ENCODE measurements at regions not wholly inside any gene's neighbourhood (a gene's known extent, or its start where the extent isn't known, plus 50 kb on each side); places are given as distances from the start of the nearest gene placed in this dataset.

DNA sequence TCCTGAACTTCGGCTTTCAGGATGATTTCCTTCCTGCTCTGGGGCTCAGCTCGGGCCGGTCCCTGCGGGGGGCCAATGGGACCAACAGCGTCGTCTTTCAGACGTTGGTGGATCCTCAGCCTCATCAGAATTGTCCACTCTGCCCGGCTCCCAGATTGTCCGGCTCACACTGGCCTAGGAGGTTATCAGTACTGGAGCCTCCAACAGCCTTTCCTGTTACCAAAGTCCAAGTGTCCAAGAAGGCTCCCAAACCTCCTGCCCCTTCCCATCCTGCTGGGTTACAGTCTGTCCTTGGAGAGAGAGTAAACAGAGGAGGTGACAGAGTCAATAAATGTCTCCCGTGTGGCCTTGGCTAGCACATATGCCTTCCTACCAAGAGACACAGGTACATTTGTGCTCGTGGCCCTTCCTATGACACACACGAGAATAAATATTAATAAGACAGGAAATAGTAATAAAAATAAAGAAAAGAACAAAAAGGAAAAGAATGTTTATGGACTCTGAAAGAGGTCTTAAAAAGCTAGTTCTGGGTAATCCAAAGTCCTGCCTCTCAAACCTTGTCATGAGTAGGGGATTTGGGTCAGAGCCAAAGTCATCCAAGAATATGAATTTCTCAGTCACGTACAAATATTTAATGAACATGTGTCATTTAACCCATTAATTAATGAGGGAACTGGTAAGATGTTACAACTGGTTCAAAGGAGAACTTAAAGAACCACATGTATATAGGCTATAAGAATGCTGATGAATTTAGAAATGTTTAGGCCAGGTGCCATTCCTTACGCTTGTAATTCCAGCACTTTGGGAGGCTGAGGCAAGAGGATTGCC is 80.8 kb upstream of the SLC2A1 start (continued):
- TF ChIP-seq DZIP1 (CRISPR knock-in tag; IDR thresholded peaks at IDR 0.05) (no peak), ELF1 (CRISPR knock-in tag; IDR thresholded peaks at IDR 0.05) (no peak; the same call in 1 of the 2 replicates), STAT5B (CRISPR knock-in tag; IDR thresholded peaks at IDR 0.05) (no peak), RBFOX2 (IDR thresholded peaks at IDR 0.05; ENCODE audit: low read depth, low read length) (no peak), ZNF713 (CRISPR knock-in tag; IDR thresholded peaks at IDR 0.05) (no peak), RXRA (CRISPR knock-in tag; IDR thresholded peaks at IDR 0.05) (peak; percentile 91; the same call in 1 of the 2 replicates), ISL2 (CRISPR knock-in tag; IDR thresholded peaks at IDR 0.05) (peak; percentile 89), TFDP1 (CRISPR knock-in tag; IDR thresholded peaks at IDR 0.05; ENCODE audit: borderline replicate concordance) (peak; percentile 64; the same call in 1 of the 2 replicates), TEAD3 (CRISPR knock-in tag; optimal IDR thresholded peaks at IDR 0.05; ENCODE audit: borderline replicate concordance) (peak; percentile 81), ZFX (CRISPR knock-in tag; IDR thresholded peaks at IDR 0.05; ENCODE audit: low read depth) (peak; percentile 82), HNRNPH1 (optimal IDR thresholded peaks at IDR 0.05; ENCODE audit: low read depth, low read length) (no peak), ZNF780A (CRISPR knock-in tag; IDR thresholded peaks at IDR 0.05) (peak; percentile 97), ARID5B (CRISPR knock-in tag; IDR thresholded peaks at IDR 0.05) (peak; percentile 99), MEIS2 (CRISPR knock-in tag; IDR thresholded peaks at IDR 0.05) (peak; percentile 68; the same call in 1 of the 2 replicates), HDAC1 (CRISPR knock-in tag; IDR thresholded peaks at IDR 0.05) (peak; percentile 98), ZNF326 (CRISPR knock-in tag; IDR thresholded peaks at IDR 0.05; ENCODE audit: borderline replicate concordance) (no peak), ZNF605 (CRISPR knock-in tag; IDR thresholded peaks at IDR 0.05) (peak; percentile 63)
- TF ChIP-seq, protein P1, sequence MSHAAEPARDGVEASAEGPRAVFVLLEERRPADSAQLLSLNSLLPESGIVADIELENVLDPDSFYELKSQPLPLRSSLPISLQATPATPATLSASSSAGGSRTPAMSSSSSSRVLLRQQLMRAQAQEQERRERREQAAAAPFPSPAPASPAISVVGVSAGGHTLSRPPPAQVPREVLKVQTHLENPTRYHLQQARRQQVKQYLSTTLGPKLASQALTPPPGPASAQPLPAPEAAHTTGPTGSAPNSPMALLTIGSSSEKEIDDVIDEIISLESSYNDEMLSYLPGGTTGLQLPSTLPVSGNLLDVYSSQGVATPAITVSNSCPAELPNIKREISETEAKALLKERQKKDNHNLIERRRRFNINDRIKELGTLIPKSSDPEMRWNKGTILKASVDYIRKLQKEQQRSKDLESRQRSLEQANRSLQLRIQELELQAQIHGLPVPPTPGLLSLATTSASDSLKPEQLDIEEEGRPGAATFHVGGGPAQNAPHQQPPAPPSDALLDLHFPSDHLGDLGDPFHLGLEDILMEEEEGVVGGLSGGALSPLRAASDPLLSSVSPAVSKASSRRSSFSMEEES (CRISPR knock-in tag; IDR thresholded peaks at IDR 0.05) = peak; percentile 88
- TF ChIP-seq, protein P2, sequence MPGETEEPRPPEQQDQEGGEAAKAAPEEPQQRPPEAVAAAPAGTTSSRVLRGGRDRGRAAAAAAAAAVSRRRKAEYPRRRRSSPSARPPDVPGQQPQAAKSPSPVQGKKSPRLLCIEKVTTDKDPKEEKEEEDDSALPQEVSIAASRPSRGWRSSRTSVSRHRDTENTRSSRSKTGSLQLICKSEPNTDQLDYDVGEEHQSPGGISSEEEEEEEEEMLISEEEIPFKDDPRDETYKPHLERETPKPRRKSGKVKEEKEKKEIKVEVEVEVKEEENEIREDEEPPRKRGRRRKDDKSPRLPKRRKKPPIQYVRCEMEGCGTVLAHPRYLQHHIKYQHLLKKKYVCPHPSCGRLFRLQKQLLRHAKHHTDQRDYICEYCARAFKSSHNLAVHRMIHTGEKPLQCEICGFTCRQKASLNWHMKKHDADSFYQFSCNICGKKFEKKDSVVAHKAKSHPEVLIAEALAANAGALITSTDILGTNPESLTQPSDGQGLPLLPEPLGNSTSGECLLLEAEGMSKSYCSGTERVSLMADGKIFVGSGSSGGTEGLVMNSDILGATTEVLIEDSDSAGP (CRISPR knock-in tag; IDR thresholded peaks at IDR 0.05; ENCODE audit: borderline replicate concordance) = peak; percentile 70

All from HepG2 (cell line).